Mucosa of stomach (tissue), 1 donor: ENCODE measurements at regions not wholly inside any gene's neighbourhood (a gene's known extent, or its start where the extent isn't known, plus 50 kb on each side); places are given as distances from the start of the nearest gene placed in this dataset.
A peak's percentile ranks its signal among the peaks of the same experiment; 100 is the strongest.

Experiments
- H3K27me3 ChIP-seq: one replicate; pipeline ENCODE4 v1.7.0; 2013; ENCODE audit warnings: mild to moderate bottlenecking, low read length; ENCODE audit not compliant: control insufficient read depth, insufficient read depth
- H3K36me3 ChIP-seq: one replicate; pipeline ENCODE4 v1.7.0; 2013; ENCODE audit warnings: low read length; ENCODE audit not compliant: control insufficient read depth, insufficient read depth
- H3K4me1 ChIP-seq: one replicate; pipeline ENCODE4 v1.7.0; 2013; ENCODE audit warnings: mild to moderate bottlenecking, low read length; ENCODE audit not compliant: control insufficient read depth, insufficient read depth
- H3K4me3 ChIP-seq: one replicate; pipeline ENCODE4 v1.7.0; 2013; ENCODE audit warnings: low read length
- H3K9ac ChIP-seq: one replicate; pipeline ENCODE4 v1.7.0; 2013; ENCODE audit warnings: mild to moderate bottlenecking, low read length, moderate library complexity
- H3K9me3 ChIP-seq: one replicate; pipeline ENCODE4 v1.7.0; 2013; ENCODE audit warnings: mild to moderate bottlenecking, low read length, moderate library complexity; ENCODE audit not compliant: control insufficient read depth
- donor health status: Pancreatic carcinoma.

GRCh38 chr11:11220786-11221185 lies 132.3 kb downstream of the CSNK2A3 start:
- peaks cover 48% of the 10 kb centered on the region for H3K4me1 ChIP-seq
- no peaks in the 10 kb centered on the region for H3K36me3 ChIP-seq
- no peaks in the 10 kb centered on the region for H3K9me3 ChIP-seq
- no peaks in the 10 kb centered on the region for H3K27me3 ChIP-seq
- no peak overlapping the region for H3K9ac ChIP-seq
- H3K4me3 ChIP-seq: no peak overlapping the region

DNA sequence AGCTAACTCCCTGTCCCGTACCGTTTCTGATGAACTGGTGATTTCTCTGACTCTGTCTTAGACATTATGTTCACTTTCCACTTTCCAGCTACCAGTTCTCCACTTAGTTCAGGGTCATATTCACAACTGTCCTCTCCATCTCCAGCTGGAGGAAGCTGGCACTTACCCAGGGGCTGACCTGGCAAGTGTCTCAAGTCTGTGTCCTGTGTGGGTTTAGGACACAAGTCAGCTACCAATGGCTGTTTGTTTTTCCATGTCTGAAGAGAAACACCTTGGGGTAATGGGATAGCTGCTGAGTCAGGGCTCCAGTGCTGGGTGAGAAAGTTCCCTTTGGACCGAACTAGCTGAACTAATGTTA lies 134.4 kb downstream of the CSNK2A3 start:
- peak overlapping the region; percentile 15 for H3K4me3 ChIP-seq
- no peaks in the 10 kb centered on the region for H3K9me3 ChIP-seq
- peaks cover 48% of the 10 kb centered on the region for H3K4me1 ChIP-seq
- H3K27me3 ChIP-seq: no peaks in the 10 kb centered on the region
- H3K36me3 ChIP-seq: no peaks in the 10 kb centered on the region
- peak overlapping the region; percentile 18 for H3K9ac ChIP-seq

DNA sequence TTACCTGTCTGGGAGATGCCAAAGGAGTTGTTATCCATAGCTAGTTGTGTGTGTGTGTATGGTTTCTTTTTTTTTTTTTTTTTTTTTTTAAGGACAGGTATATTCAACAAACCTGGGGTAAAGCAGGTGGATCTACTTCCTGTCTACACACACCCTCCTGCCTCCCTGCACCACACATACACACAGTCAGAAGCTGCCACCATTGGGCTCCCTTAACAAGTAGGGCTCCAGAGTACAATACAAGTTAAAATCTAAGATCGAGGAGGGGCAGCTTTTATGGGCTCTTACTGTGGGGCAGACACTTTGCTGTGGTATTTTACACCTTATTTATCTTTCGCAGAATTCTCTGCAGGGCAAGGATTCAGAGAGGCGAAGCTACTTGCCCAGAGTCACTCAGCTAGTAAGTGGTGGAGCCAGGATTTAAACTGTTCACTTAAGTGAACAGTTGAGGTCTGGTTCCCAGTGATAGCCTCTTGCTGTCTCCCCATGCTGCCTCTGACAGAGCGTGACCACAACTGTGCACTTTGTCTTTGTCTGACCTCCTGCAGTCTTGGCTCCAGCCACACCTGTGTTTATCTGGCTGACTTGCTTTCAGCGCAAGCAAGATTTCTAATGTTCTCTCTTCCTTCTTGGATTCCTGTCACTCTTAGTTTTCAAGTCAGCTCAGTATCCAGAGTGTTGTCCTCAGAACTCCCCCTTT lies 135.0 kb downstream of the CSNK2A3 start:
- Histone ChIP-seq H3K27me3 (no peaks in the 10 kb centered on the region), H3K9me3 (no peaks in the 10 kb centered on the region), H3K36me3 (no peaks in the 10 kb centered on the region), H3K9ac (peak overlapping the region; percentile 18), H3K4me1 (peaks cover 48% of the 10 kb centered on the region), H3K4me3 (peak overlapping the region; percentile 15)

DNA sequence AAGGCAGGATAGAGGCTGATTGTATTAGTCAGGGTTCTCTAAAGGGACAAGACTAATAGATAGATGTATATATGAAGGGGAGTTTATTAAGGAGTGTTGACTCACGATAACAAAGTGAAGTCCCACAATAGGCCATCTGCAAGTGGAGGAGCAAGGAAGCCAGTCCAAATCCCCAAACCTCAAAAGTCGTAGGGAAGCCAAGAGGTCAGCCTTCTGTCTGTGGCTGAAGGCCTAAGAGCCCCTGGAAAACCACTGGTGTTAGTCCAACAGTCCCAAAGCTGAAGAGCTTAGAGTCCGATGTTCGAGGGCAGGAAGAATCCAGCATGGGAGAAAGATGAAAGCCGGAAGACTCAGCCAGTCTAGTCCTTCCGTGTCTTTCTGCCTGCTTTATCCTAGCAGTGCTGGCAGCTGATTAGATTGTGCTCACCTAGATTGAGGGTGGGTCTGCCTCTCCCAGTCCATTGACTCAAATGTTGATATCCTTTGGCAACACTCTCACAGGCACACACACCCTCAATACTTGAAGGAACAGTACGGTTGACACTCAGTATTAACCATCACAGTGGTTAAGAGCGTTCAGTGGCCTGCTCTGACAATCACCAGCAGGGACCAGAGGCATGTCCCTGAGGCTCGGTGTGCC lies 135.6 kb downstream of the CSNK2A3 start:
- Histone ChIP-seq H3K9ac (no peak overlapping the region), H3K4me1 (peaks cover 48% of the 10 kb centered on the region), H3K36me3 (no peaks in the 10 kb centered on the region), H3K27me3 (no peaks in the 10 kb centered on the region), H3K4me3 (no peak overlapping the region), H3K9me3 (no peaks in the 10 kb centered on the region)

GRCh38 chr11:11215944-11216343 lies 137.1 kb downstream of the CSNK2A3 start:
- Histone ChIP-seq H3K9ac (no peak overlapping the region), H3K4me3 (no peak overlapping the region), H3K4me1 (peaks cover 48% of the 10 kb centered on the region), H3K9me3 (no peaks in the 10 kb centered on the region), H3K36me3 (no peaks in the 10 kb centered on the region), H3K27me3 (no peaks in the 10 kb centered on the region)

DNA sequence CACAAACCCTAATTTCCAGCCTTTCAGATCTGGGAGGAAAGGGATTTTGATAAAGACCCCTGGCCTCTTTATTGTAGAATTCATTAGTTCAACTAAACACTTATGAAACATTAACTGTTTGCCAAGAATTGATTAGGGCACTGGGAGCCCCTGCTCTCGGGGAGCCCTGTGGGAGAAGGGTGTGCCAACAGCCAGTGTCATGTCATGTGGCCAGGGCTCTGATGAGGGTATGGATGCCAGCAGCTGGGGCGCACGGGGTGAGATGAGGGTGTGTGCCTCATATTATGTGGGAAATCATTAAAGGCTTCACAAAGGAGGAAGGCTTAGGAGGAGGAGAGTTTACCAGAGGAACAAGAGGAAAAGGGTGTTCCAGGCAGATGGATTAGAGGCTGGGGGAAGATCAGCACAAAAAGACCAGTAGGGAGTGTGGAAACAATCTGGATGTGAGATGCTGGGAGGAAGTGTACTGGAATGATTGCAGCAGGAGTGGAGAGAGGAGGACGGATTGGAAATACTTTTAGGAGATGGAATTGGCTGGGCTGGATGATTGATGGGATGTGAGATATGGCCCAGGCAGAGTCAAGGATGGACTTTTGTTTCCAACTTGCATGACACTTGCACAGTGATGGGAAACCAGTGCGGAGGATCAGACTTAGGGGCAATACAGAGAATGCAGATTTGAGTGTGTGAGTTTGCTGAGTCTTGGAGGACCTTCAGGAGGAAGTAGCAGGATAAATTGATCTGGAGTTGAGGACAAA lies 137.8 kb downstream of the CSNK2A3 start:
- no peak overlapping the region for H3K4me3 ChIP-seq
- H3K9me3 ChIP-seq: no peaks in the 10 kb centered on the region
- no peak overlapping the region for H3K9ac ChIP-seq
- no peaks in the 10 kb centered on the region for H3K36me3 ChIP-seq
- no peaks in the 10 kb centered on the region for H3K27me3 ChIP-seq
- peaks cover 48% of the 10 kb centered on the region for H3K4me1 ChIP-seq

- H3K4me1 ChIP-seq: peaks cover 33% of the 10 kb centered on the region
- no peak overlapping the region for H3K4me3 ChIP-seq
- H3K9ac ChIP-seq: no peak overlapping the region
- H3K36me3 ChIP-seq: no peaks in the 10 kb centered on the region
- no peaks in the 10 kb centered on the region for H3K27me3 ChIP-seq
- no peaks in the 10 kb centered on the region for H3K9me3 ChIP-seq
Observed at GRCh38 chr11:11213117-11213516, 139.9 kb downstream of the CSNK2A3 start.

DNA sequence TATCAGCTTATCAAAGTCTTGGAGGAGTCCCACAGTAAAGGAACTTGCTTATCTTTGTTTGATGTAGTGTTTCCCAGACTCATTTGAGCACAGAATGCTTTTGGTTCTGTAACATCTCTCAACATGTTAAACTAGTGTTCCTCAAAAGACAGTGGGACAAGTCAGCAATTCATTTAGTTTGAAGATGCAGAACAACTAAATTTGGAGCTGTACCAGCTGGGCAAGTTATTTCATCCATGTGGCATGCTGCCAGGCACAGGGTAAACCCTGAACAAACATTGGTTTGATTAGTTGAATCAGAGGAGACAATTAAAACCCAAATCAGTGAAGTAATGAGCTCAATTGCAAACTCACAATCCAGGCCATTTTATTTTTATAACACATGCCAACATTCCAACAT lies 141.2 kb downstream of the CSNK2A3 start:
- no peak overlapping the region for H3K4me3 ChIP-seq
- H3K9ac ChIP-seq: no peak overlapping the region
- peaks cover 21% of the 10 kb centered on the region for H3K4me1 ChIP-seq
- H3K9me3 ChIP-seq: no peaks in the 10 kb centered on the region
- no peaks in the 10 kb centered on the region for H3K36me3 ChIP-seq
- no peaks in the 10 kb centered on the region for H3K27me3 ChIP-seq

DNA sequence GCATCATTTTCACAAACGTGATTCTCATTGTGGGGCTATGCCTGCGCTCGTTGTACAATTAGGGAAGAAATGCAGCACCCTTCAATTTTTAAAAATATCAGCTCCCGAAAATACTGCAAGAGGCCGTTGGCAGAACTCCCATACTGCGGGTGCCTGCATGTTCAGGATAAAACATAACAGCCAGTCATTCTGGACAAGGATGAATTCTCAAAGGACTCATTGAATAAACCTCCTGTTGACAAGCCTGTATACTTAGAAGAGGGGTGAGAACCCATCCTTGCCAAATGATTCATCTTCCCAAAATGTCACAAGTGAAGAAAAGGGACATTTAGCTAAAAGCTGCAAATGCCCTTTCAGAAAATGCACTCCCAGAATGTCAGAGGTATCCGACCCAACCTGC lies 141.9 kb downstream of the CSNK2A3 start:
- Histone ChIP-seq H3K9ac (no peak overlapping the region), H3K27me3 (no peaks in the 10 kb centered on the region), H3K4me3 (no peak overlapping the region), H3K4me1 (peaks cover 15% of the 10 kb centered on the region), H3K9me3 (no peaks in the 10 kb centered on the region), H3K36me3 (no peaks in the 10 kb centered on the region)

GRCh38 chr11:11210446-11210845 lies 142.6 kb downstream of the CSNK2A3 start:
- peaks cover 7% of the 10 kb centered on the region for H3K4me1 ChIP-seq
- H3K4me3 ChIP-seq: no peak overlapping the region
- no peaks in the 10 kb centered on the region for H3K36me3 ChIP-seq
- no peaks in the 10 kb centered on the region for H3K27me3 ChIP-seq
- H3K9ac ChIP-seq: no peak overlapping the region
- H3K9me3 ChIP-seq: no peaks in the 10 kb centered on the region

- Histone ChIP-seq H3K36me3 (no peaks in the 10 kb centered on the region), H3K9ac (no peak overlapping the region), H3K4me1 (peaks cover 3% of the 10 kb centered on the region), H3K27me3 (no peaks in the 10 kb centered on the region), H3K9me3 (no peaks in the 10 kb centered on the region), H3K4me3 (no peak overlapping the region)
Observed at GRCh38 chr11:11209967-11210366, 143.1 kb downstream of the CSNK2A3 start.

DNA sequence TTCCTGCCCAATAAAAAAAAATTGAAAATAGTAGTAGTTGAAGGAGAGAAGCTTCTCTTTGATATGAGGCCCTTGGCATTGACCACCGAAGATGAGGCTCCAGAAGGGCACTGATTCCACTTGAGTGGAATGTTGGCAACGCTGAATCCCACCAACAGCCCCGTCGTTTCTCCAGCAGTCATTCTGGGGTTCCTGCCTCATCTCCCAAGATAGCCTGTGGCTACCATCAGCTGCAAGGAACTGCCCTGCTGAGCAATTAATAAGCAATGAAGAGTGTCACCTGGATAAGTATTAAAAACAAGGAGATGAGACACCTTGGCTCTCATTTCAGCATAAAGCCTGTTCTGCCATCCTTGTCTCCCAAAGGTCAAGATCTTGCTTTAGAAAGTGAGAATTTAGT lies 144.1 kb downstream of the CSNK2A3 start:
- Histone ChIP-seq H3K27me3 (no peaks in the 10 kb centered on the region), H3K4me3 (no peak overlapping the region), H3K36me3 (no peaks in the 10 kb centered on the region), H3K4me1 (no peaks in the 10 kb centered on the region), H3K9ac (no peak overlapping the region), H3K9me3 (no peaks in the 10 kb centered on the region)
